ENCODE measurements at regions not wholly inside any gene's neighbourhood (a gene's known extent, or its start where the extent isn't known, plus 50 kb on each side); places are given as distances from the start of the nearest gene placed in this dataset.

DNA sequence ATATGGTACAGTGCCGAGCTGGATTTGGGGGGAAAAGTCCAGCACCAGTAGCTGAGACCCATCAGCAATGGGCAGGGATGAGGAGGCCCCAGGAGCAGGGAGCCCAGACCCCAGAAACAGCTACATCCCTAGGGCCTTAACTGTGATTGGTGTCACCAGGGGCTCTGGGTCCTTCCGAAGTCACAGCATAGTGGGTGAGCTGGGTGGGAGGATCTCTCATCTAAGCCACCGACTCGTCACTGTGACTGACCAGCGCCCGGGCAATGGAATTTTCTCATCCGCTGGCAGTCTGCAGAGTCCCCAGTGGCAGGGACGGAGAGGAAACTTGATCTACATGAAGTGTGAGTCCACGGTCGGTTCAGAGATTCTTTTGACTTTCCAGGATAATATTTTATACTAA is 186.5 kb downstream of the SH3BP4 start:
- Histone ChIP-seq H3K27me3 (ENCODE audit: control insufficient read depth, insufficient read depth, low read length) (no peaks in the 10 kb centered on the region), H3K4me2 (ENCODE audit: extremely low read depth, insufficient read depth, low read length) (no peak overlapping the region), H3K27ac (ENCODE audit: insufficient read depth, low read length) (no peak overlapping the region), H3K36me3 (ENCODE audit: control insufficient read depth, insufficient read depth, low read length) (no peaks in the 10 kb centered on the region), H4K20me1 (ENCODE audit: control insufficient read depth, extremely low read depth, insufficient read depth, low read length) (no peaks in the 10 kb centered on the region), H3K4me3 (replicated peaks in 1 of 4; ENCODE audit: control extremely low read depth in 1 of 4, insufficient read depth in 1 of 4, low read depth in 3 of 4, low read length in 4 of 4) (no peak overlapping the region), H2AFZ (ENCODE audit: low read length) (no peak overlapping the region), H3K9me3 (ENCODE audit: control insufficient read depth, insufficient read depth, low read depth, low read length) (no peaks in the 10 kb centered on the region), H3K4me1 (ENCODE audit: control insufficient read depth, extremely low read depth, insufficient read depth, low read length) (no peaks in the 10 kb centered on the region), H3K9ac (ENCODE audit: insufficient read depth, low read length) (no peak overlapping the region), H3K79me2 (ENCODE audit: control insufficient read depth, insufficient read depth, low read length) (no peaks in the 10 kb centered on the region)
- TF ChIP-seq, protein P1, sequence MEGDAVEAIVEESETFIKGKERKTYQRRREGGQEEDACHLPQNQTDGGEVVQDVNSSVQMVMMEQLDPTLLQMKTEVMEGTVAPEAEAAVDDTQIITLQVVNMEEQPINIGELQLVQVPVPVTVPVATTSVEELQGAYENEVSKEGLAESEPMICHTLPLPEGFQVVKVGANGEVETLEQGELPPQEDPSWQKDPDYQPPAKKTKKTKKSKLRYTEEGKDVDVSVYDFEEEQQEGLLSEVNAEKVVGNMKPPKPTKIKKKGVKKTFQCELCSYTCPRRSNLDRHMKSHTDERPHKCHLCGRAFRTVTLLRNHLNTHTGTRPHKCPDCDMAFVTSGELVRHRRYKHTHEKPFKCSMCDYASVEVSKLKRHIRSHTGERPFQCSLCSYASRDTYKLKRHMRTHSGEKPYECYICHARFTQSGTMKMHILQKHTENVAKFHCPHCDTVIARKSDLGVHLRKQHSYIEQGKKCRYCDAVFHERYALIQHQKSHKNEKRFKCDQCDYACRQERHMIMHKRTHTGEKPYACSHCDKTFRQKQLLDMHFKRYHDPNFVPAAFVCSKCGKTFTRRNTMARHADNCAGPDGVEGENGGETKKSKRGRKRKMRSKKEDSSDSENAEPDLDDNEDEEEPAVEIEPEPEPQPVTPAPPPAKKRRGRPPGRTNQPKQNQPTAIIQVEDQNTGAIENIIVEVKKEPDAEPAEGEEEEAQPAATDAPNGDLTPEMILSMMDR (conservative IDR thresholded peaks at IDR 0.05 in 1 of 2, IDR thresholded peaks at IDR 0.05 in 1 of 2; ENCODE audit: low read depth in 1 of 2, low read length in 2 of 2) = no peak
- no peak for TF ChIP-seq EZH2 (IDR thresholded peaks at IDR 0.05; ENCODE audit: low read length, missing control alignments)
- DNase-seq (ENCODE audit: low read depth in 2 of 2) = no peak

GRCh38 chr2:235139956-235140800 is 188.4 kb downstream of the SH3BP4 start:
- no peaks in the 10 kb centered on the region for H3K4me1 ChIP-seq (ENCODE audit: control insufficient read depth, extremely low read depth, insufficient read depth, low read length)
- TF ChIP-seq, protein P1 (conservative IDR thresholded peaks at IDR 0.05 in 1 of 2, IDR thresholded peaks at IDR 0.05 in 1 of 2; ENCODE audit: low read depth in 1 of 2, low read length in 2 of 2) = no peak
- no peak for TF ChIP-seq EZH2 (IDR thresholded peaks at IDR 0.05; ENCODE audit: low read length, missing control alignments)
- no peak overlapping the region for H3K4me3 ChIP-seq (replicated peaks in 1 of 4; ENCODE audit: control extremely low read depth in 1 of 4, insufficient read depth in 1 of 4, low read depth in 3 of 4, low read length in 4 of 4)
- no peaks in the 10 kb centered on the region for H3K79me2 ChIP-seq (ENCODE audit: control insufficient read depth, insufficient read depth, low read length)
- no peaks in the 10 kb centered on the region for H3K9me3 ChIP-seq (ENCODE audit: control insufficient read depth, insufficient read depth, low read depth, low read length)
- H3K36me3 ChIP-seq (ENCODE audit: control insufficient read depth, insufficient read depth, low read length) = no peaks in the 10 kb centered on the region
- no peak overlapping the region for H2AFZ ChIP-seq (ENCODE audit: low read length)
- H3K27me3 ChIP-seq (ENCODE audit: control insufficient read depth, insufficient read depth, low read length) = peaks cover 2% of the 10 kb centered on the region
- DNase-seq (ENCODE audit: low read depth in 2 of 2) = no peak
- no peaks in the 10 kb centered on the region for H4K20me1 ChIP-seq (ENCODE audit: control insufficient read depth, extremely low read depth, insufficient read depth, low read length)
- no peak overlapping the region for H3K9ac ChIP-seq (ENCODE audit: insufficient read depth, low read length)
- H3K27ac ChIP-seq (ENCODE audit: insufficient read depth, low read length) = no peak overlapping the region
- H3K4me2 ChIP-seq (ENCODE audit: extremely low read depth, insufficient read depth, low read length) = no peak overlapping the region

DNA sequence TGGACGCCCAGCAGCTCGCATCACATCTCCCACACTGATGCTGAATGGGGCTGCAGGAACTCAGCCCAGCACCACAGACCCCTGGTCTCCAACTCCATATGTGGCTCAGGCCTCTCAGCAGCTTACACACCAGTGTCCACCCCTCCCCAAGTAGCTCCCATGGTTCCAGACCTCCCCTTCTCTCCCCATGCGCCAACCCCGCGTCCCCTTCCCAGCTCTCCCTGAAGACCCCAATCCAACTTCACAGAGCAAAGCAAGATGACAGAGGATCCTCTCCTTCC is 188.9 kb downstream of the SH3BP4 start:
- no peak for TF ChIP-seq EZH2 (IDR thresholded peaks at IDR 0.05; ENCODE audit: low read length, missing control alignments)
- TF ChIP-seq, protein P1 (conservative IDR thresholded peaks at IDR 0.05 in 1 of 2, IDR thresholded peaks at IDR 0.05 in 1 of 2; ENCODE audit: low read depth in 1 of 2, low read length in 2 of 2) = no peak
- no peak overlapping the region for H3K27ac ChIP-seq (ENCODE audit: insufficient read depth, low read length)
- no peak for DNase-seq (ENCODE audit: low read depth in 2 of 2)
- H3K9ac ChIP-seq (ENCODE audit: insufficient read depth, low read length) = no peak overlapping the region
- H2AFZ ChIP-seq (ENCODE audit: low read length) = no peak overlapping the region
- no peaks in the 10 kb centered on the region for H4K20me1 ChIP-seq (ENCODE audit: control insufficient read depth, extremely low read depth, insufficient read depth, low read length)
- no peaks in the 10 kb centered on the region for H3K36me3 ChIP-seq (ENCODE audit: control insufficient read depth, insufficient read depth, low read length)
- no peak overlapping the region for H3K4me2 ChIP-seq (ENCODE audit: extremely low read depth, insufficient read depth, low read length)
- no peak overlapping the region for H3K4me3 ChIP-seq (replicated peaks in 1 of 4; ENCODE audit: control extremely low read depth in 1 of 4, insufficient read depth in 1 of 4, low read depth in 3 of 4, low read length in 4 of 4)
- no peaks in the 10 kb centered on the region for H3K4me1 ChIP-seq (ENCODE audit: control insufficient read depth, extremely low read depth, insufficient read depth, low read length)
- peaks cover 2% of the 10 kb centered on the region for H3K27me3 ChIP-seq (ENCODE audit: control insufficient read depth, insufficient read depth, low read length)
- H3K79me2 ChIP-seq (ENCODE audit: control insufficient read depth, insufficient read depth, low read length) = no peaks in the 10 kb centered on the region
- no peaks in the 10 kb centered on the region for H3K9me3 ChIP-seq (ENCODE audit: control insufficient read depth, insufficient read depth, low read depth, low read length)

Measured in fibroblast of lung (primary cell).